ENCODE measurements at regions not wholly inside any gene's neighbourhood (a gene's known extent, or its start where the extent isn't known, plus 50 kb on each side); places are given as distances from the start of the nearest gene placed in this dataset.

GRCh38 chr14:101027291-101027690 is 123.8 kb upstream of the RTL1 start:
- H3K36me3 ChIP-seq (ENCODE audit: control insufficient read depth, insufficient read depth, low read length): no peaks in the 10 kb centered on the region
- H3K27ac ChIP-seq (ENCODE audit: low read length): no peak overlapping the region
- ChIA-PET CTCF (no interaction called here), POLR2A (no interaction called here)
- no TSS peak for BruUV-seq (replicated peaks)
- no peak overlapping the region for H3K4me3 ChIP-seq (ENCODE audit: low read depth in 2 of 2, low read length in 2 of 2)
- TF ChIP-seq POLR2AphosphoS5 (IDR thresholded peaks at IDR 0.05; ENCODE audit: low read depth, low read length) (no peak), TCF7L2 (IDR thresholded peaks at IDR 0.05; ENCODE audit: low read depth, low read length) (no peak), CTCF (IDR thresholded peaks at IDR 0.05) (no peak), SIN3A (IDR thresholded peaks at IDR 0.05; ENCODE audit: borderline replicate concordance, insufficient read depth, low read depth, low read length) (no peak), REST (IDR thresholded peaks at IDR 0.05; ENCODE audit: insufficient read depth in 1 of 2, low read depth in 2 of 2, low read length in 1 of 2) (no peak)
- DNase-seq (ENCODE audit: low read depth, low spot score) (no peak), ATAC-seq (no peak)
- intact Hi-C loops (cut with micrococcal nuclease; ENCODE audit: unreplicated experiment): no loop called here
- in situ Hi-C loops (cut with HindIII; ENCODE audit: low pct_unique_long_range_greater_than_20kb, low sequenced_read_pairs): no loop called here
- no peaks in the 10 kb centered on the region for H3K4me1 ChIP-seq (ENCODE audit: control insufficient read depth, insufficient read depth, low read length)
- H3K9me3 ChIP-seq (ENCODE audit: control insufficient read depth, insufficient read depth, low read depth, low read length): no peaks in the 10 kb centered on the region
- no peaks in the 10 kb centered on the region for H3K27me3 ChIP-seq (ENCODE audit: control insufficient read depth, insufficient read depth, low read length)

- H3K9me3 ChIP-seq (ENCODE audit: control insufficient read depth, insufficient read depth, low read depth, low read length): no peaks in the 10 kb centered on the region
- DNase-seq (ENCODE audit: low read depth, low spot score) (no peak), ATAC-seq (no peak)
- in situ Hi-C loops (cut with HindIII; ENCODE audit: low pct_unique_long_range_greater_than_20kb, low sequenced_read_pairs): no loop called here
- ChIA-PET POLR2A (no interaction called here), CTCF (no interaction called here)
- H3K27me3 ChIP-seq (ENCODE audit: control insufficient read depth, insufficient read depth, low read length): no peaks in the 10 kb centered on the region
- no peak overlapping the region for H3K4me3 ChIP-seq (ENCODE audit: low read depth in 2 of 2, low read length in 2 of 2)
- no peaks in the 10 kb centered on the region for H3K4me1 ChIP-seq (ENCODE audit: control insufficient read depth, insufficient read depth, low read length)
- intact Hi-C loops (cut with micrococcal nuclease; ENCODE audit: unreplicated experiment): no loop called here
- H3K36me3 ChIP-seq (ENCODE audit: control insufficient read depth, insufficient read depth, low read length): no peaks in the 10 kb centered on the region
- BruUV-seq (replicated peaks): no TSS peak
- TF ChIP-seq CTCF (IDR thresholded peaks at IDR 0.05): no peak
- no peak for TF ChIP-seq REST (IDR thresholded peaks at IDR 0.05; ENCODE audit: insufficient read depth in 1 of 2, low read depth in 2 of 2, low read length in 1 of 2)
- no peak for TF ChIP-seq POLR2AphosphoS5 (IDR thresholded peaks at IDR 0.05; ENCODE audit: low read depth, low read length)
- no peak for TF ChIP-seq TCF7L2 (IDR thresholded peaks at IDR 0.05; ENCODE audit: low read depth, low read length)
- TF ChIP-seq SIN3A (IDR thresholded peaks at IDR 0.05; ENCODE audit: borderline replicate concordance, insufficient read depth, low read depth, low read length): no peak
- no peak overlapping the region for H3K27ac ChIP-seq (ENCODE audit: low read length)
These were observed 124.4 kb upstream of the RTL1 start for GRCh38 chr14:101027966-101028365.

Data from Panc1 (cell line).